H1 (cell line): ENCODE measurements at regions not wholly inside any gene's neighbourhood (a gene's known extent, or its start where the extent isn't known, plus 50 kb on each side); places are given as distances from the start of the nearest gene placed in this dataset.

Experiments
- CTCF ChIA-PET: fragments of 300-600 bp; sonication (Branson Sonifier 250); formaldehyde crosslinking; loops from one replicate; lab custom pipeline; 2021; ENCODE audit not compliant: partially characterized antibody; lab: Charles Lee
- POLR2A ChIA-PET: fragments of 300-600 bp; sonication (Branson Sonifier 250); formaldehyde crosslinking; loops from one replicate; lab custom pipeline; 2021; ENCODE audit warnings: inconsistent platforms; ENCODE audit not compliant: partially characterized antibody; lab: Charles Lee
- DNase-seq, 2 experiments: peaks; one replicate each; pipeline versions ENCODE4 v3.0.0 to v3.0.0-alpha.2; 2010 to 2022; ENCODE audit warnings: low spot score in 2 of 2, low read depth in 1 of 2, mixed read lengths in 1 of 2
- FAIRE-seq: peaks from 2 replicates; lab custom pipeline; 2011; peaks lifted over from hg19 to GRCh38; lab: Jason Lieb, UNC
- H2AFZ ChIP-seq: 2 replicates; pipeline ENCODE4 v1.8.1; 2012; ENCODE audit warnings: low read length, inconsistent platforms
- H2AK5ac ChIP-seq: 2 replicates; pipeline ENCODE4 v1.6.1; 2013; ENCODE audit warnings: low read depth, low read length
- H2BK120ac ChIP-seq: replicated peaks from 2 replicates; pipeline ENCODE3; 2013; ENCODE audit warnings: low read depth, low read length, inconsistent platforms
- H2BK12ac ChIP-seq: 2 replicates; pipeline ENCODE4 v1.6.1; 2013; ENCODE audit warnings: low read depth, low read length
- H2BK15ac ChIP-seq: 2 replicates; pipeline ENCODE4 v1.6.1; 2013; ENCODE audit warnings: low read length
- H2BK20ac ChIP-seq: 2 replicates; pipeline ENCODE4 v1.6.1; 2013; ENCODE audit warnings: low read length
- H2BK5ac ChIP-seq: 2 replicates; pipeline ENCODE4 v1.6.1; 2013; ENCODE audit warnings: low read depth, low read length
- H3K14ac ChIP-seq: 2 replicates; pipeline ENCODE4 v1.6.1; 2013; ENCODE audit warnings: inconsistent platforms; ENCODE audit not compliant: insufficient read length
- H3K18ac ChIP-seq: 2 replicates; pipeline ENCODE4 v1.6.1; 2013; ENCODE audit warnings: low read length; ENCODE audit errors: extremely low read depth
- H3K23ac ChIP-seq: 2 replicates; pipeline ENCODE4 v1.6.1; 2013; ENCODE audit warnings: inconsistent platforms; ENCODE audit not compliant: insufficient read length
- H3K23me2 ChIP-seq: 2 replicates; pipeline ENCODE4 v1.6.1; 2013; ENCODE audit warnings: low read depth, low read length
- H3K27ac ChIP-seq: 2 replicates; pipeline ENCODE4 v1.6.1; 2011; ENCODE audit warnings: low read depth, low read length, inconsistent platforms
- H3K27me3 ChIP-seq, 4 experiments: replicated peaks in 1 of 4; 1 replicate in 1 of 4; 2 replicates in 3 of 4; pipeline versions ENCODE4 v1.6.1 to v1.8.1; 2011 to 2013; ENCODE audit warnings: low read length in 3 of 4, mild to moderate bottlenecking in 3 of 4, inconsistent platforms in 2 of 4, mixed read lengths in 2 of 4, moderate library complexity in 1 of 4; ENCODE audit not compliant: control insufficient read depth in 3 of 4, insufficient read depth in 3 of 4; ENCODE audit errors: extremely low read depth in 1 of 4
- H3K36me3 ChIP-seq, 4 experiments: 2 replicates each; pipeline versions ENCODE4 v1.6.1 to v1.8.1; 2011 to 2013; ENCODE audit warnings: mild to moderate bottlenecking in 4 of 4, low read length in 3 of 4, moderate library complexity in 2 of 4, control low read depth in 1 of 4, inconsistent platforms in 1 of 4; ENCODE audit not compliant: insufficient read depth in 4 of 4, control insufficient read depth in 2 of 4
- H3K4ac ChIP-seq: replicated peaks from 2 replicates; pipeline ENCODE3; 2013; ENCODE audit warnings: low read length, low read depth, mixed read lengths, inconsistent platforms; ENCODE audit not compliant: insufficient read length
- H3K4me1 ChIP-seq, 4 experiments: replicated peaks in 1 of 4; 1 replicate in 1 of 4; 2 replicates in 3 of 4; pipeline versions ENCODE4 v1.6.1 to v1.8.1; 2011 to 2013; ENCODE audit warnings: low read length in 3 of 4, inconsistent platforms in 2 of 4, mixed read lengths in 1 of 4; ENCODE audit not compliant: insufficient read depth in 4 of 4, control insufficient read depth in 3 of 4
- H3K4me2 ChIP-seq, 2 experiments: 2 replicates each; pipeline versions ENCODE4 v1.6.1 to v1.8.1; 2011 to 2013; ENCODE audit warnings: low read depth in 2 of 2, low read length in 2 of 2, control low read depth in 1 of 2, inconsistent platforms in 1 of 2, mild to moderate bottlenecking in 1 of 2; ENCODE audit not compliant: insufficient read depth in 1 of 2
- H3K4me3 ChIP-seq, 4 experiments: fragments of 200-600, 300-600 bp in 1 of 4; sonication (generic), shearing (Covaris generic), sonication (Bioruptor Twin) in 1 of 4; 2 replicates each; pipeline versions ENCODE4 v1.5.1 to v1.8.1; 2011 to 2016; ENCODE audit warnings: low read length in 4 of 4, low read depth in 3 of 4, control low read depth in 2 of 4, inconsistent platforms in 2 of 4, mild to moderate bottlenecking in 2 of 4, mixed read lengths in 1 of 4, moderate library complexity in 1 of 4; ENCODE audit not compliant: insufficient read depth in 2 of 4; ENCODE audit errors: extremely low read depth in 1 of 4
- H3K56ac ChIP-seq: replicated peaks from 2 replicates; pipeline ENCODE3; 2013; ENCODE audit warnings: low read depth, mild to moderate bottlenecking, mixed read lengths, low read length, inconsistent platforms; ENCODE audit not compliant: insufficient read length
- H3K79me1 ChIP-seq: 2 replicates; pipeline ENCODE4 v1.6.1; 2013; ENCODE audit warnings: low read depth, low read length, control low read depth
- H3K79me2 ChIP-seq, 2 experiments: 2 replicates each; pipeline versions ENCODE4 v1.6.1 to v1.8.1; 2012 to 2013; ENCODE audit warnings: low read length in 2 of 2, mild to moderate bottlenecking in 2 of 2, inconsistent platforms in 1 of 2; ENCODE audit not compliant: insufficient read depth in 2 of 2, control insufficient read depth in 1 of 2
- H3K9ac ChIP-seq, 4 experiments: replicated peaks in 1 of 4; 1 replicate in 1 of 4; 2 replicates in 3 of 4; pipeline versions ENCODE4 v1.6.1 to v1.8.1; 2011 to 2013; ENCODE audit warnings: low read depth in 3 of 4, low read length in 3 of 4, control low read depth in 2 of 4, mild to moderate bottlenecking in 2 of 4, moderate library complexity in 2 of 4, inconsistent platforms in 1 of 4; ENCODE audit errors: extremely low read depth in 1 of 4
- H3K9me3 ChIP-seq, 2 experiments: 2 replicates each; pipeline versions ENCODE4 v1.6.1 to v1.8.1; 2012 to 2013; ENCODE audit warnings: mild to moderate bottlenecking in 2 of 2, moderate library complexity in 2 of 2, control low read depth in 1 of 2, inconsistent platforms in 1 of 2, low read depth in 1 of 2, low read length in 1 of 2, mixed read lengths in 1 of 2; ENCODE audit not compliant: insufficient read depth in 2 of 2
- H4K20me1 ChIP-seq, 2 experiments: replicated peaks in 1 of 2; 2 replicates each; pipeline versions ENCODE3 to v1.8.1; 2011 to 2013; ENCODE audit warnings: inconsistent platforms in 2 of 2, low read length in 2 of 2, mild to moderate bottlenecking in 1 of 2; ENCODE audit not compliant: insufficient read depth in 2 of 2, control insufficient read depth in 1 of 2
- H4K5ac ChIP-seq: 2 replicates; pipeline ENCODE4 v1.6.1; 2013; ENCODE audit warnings: low read length, low read depth, mixed read lengths, inconsistent platforms; ENCODE audit not compliant: insufficient read length
- H4K8ac ChIP-seq: 2 replicates; pipeline ENCODE4 v1.8.0; 2013; ENCODE audit warnings: mild to moderate bottlenecking, moderate library complexity, low read length, inconsistent platforms; ENCODE audit not compliant: insufficient read depth; ENCODE audit errors: extremely low read depth
- H4K91ac ChIP-seq: replicated peaks from 2 replicates; pipeline ENCODE3; 2013; ENCODE audit warnings: low read length, mixed read lengths, inconsistent platforms; ENCODE audit not compliant: insufficient read length
- BRCA1 ChIP-seq: IDR thresholded peaks from 2 replicates; pipeline ENCODE4 v1.6.1; 2012; ENCODE audit warnings: low read depth, low read length, improper control_type of control experiment
- JUND ChIP-seq: IDR thresholded peaks from 2 replicates; pipeline ENCODE4 v1.6.1; 2011; ENCODE audit warnings: mild to moderate bottlenecking, improper control_type of control experiment, low read length
- SP1 ChIP-seq: IDR thresholded peaks from 2 replicates; pipeline ENCODE4 v1.6.1; 2011; ENCODE audit warnings: low read depth, low read length

GRCh38 chr4:23041501-23041900 is 348.8 kb downstream of the GBA3 start:
- CTCF ChIA-PET = no interaction called here
- Histone ChIP-seq H4K5ac (no peak overlapping the region), H3K4ac (no peak overlapping the region), H3K79me2 (no peaks in the 10 kb centered on the region), H2BK5ac (no peak overlapping the region), H2AFZ (no peak overlapping the region), H3K4me3 (no peak overlapping the region), H3K9me3 (no peaks in the 10 kb centered on the region), H2AK5ac (no peak overlapping the region), H3K9ac (no peak overlapping the region), H3K23ac (no peak overlapping the region), H3K14ac (no peak overlapping the region), H2BK120ac (no peak overlapping the region), H2BK12ac (no peak overlapping the region), H4K91ac (no peak overlapping the region), H4K20me1 (no peaks in the 10 kb centered on the region), H3K23me2 (no peaks in the 10 kb centered on the region), H4K8ac (no peak overlapping the region), H2BK20ac (no peak overlapping the region), H2BK15ac (no peak overlapping the region), H3K4me2 (no peak overlapping the region), H3K79me1 (no peaks in the 10 kb centered on the region), H3K36me3 (no peaks in the 10 kb centered on the region), H3K27ac (no peak overlapping the region), H3K27me3 (no peaks in the 10 kb centered on the region), H3K56ac (no peak overlapping the region), H3K4me1 (no peaks in the 10 kb centered on the region; a peak in 1 of 7 replicates), H3K18ac (no peak overlapping the region)
- POLR2A ChIA-PET = no interaction called here
- no peak for DNase-seq
- FAIRE-seq = no peak
- no peak for TF ChIP-seq SP1
- no peak for TF ChIP-seq BRCA1
- no peak for TF ChIP-seq JUND
